ENCODE measurements at regions not wholly inside any gene's neighbourhood (a gene's known extent, or its start where the extent isn't known, plus 50 kb on each side); places are given as distances from the start of the nearest gene placed in this dataset.

DNA sequence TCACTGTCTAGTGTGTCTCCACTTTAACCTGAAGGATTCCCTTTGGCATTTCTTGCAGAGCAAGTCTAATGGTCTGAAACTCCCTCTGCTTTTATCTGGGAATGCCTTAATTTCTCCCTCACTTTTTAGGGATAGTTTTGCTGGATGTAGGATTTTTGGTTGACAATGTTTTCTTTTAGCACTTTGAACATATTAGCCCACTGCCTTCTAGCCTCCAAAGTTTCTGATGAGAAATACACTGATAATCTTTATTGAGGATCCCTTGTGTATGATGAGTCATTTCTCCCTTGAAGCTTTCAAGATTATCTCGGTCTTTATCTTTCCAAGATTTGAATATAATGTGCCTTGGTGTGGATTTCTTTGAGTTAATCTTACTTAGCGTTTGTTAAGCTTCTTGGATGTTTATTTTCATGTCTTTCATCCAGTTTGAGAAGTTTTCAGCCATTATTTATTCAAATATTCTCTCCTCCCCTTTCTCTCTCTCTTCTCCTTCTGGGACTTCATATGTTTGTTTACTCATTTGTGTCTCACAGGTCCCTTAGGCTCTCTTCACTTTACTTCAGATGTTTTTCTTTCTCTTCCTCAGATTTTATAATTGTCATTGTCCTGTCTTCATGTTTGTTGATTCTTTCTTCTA, 53.1 kb downstream of the STYXL2 start:
- H3K9me3 ChIP-seq (ENCODE audit: control insufficient read depth, insufficient read depth, low read length): no peaks in the 10 kb centered on the region
- H4K91ac ChIP-seq (ENCODE audit: insufficient read depth, low read depth, low read length): no peak overlapping the region
- no peak overlapping the region for H3K9ac ChIP-seq (ENCODE audit: low read depth, low read length)
- no peak overlapping the region for H2BK20ac ChIP-seq (ENCODE audit: low read depth, low read length)
- dilution Hi-C loops (cut with HindIII; ENCODE audit: low sequenced_read_pairs, unreplicated experiment): no loop called here
- BruUV-seq (replicated peaks): no TSS peak
- H3K23ac ChIP-seq (ENCODE audit: low read depth, low read length): no peak overlapping the region
- TF ChIP-seq, protein P1, sequence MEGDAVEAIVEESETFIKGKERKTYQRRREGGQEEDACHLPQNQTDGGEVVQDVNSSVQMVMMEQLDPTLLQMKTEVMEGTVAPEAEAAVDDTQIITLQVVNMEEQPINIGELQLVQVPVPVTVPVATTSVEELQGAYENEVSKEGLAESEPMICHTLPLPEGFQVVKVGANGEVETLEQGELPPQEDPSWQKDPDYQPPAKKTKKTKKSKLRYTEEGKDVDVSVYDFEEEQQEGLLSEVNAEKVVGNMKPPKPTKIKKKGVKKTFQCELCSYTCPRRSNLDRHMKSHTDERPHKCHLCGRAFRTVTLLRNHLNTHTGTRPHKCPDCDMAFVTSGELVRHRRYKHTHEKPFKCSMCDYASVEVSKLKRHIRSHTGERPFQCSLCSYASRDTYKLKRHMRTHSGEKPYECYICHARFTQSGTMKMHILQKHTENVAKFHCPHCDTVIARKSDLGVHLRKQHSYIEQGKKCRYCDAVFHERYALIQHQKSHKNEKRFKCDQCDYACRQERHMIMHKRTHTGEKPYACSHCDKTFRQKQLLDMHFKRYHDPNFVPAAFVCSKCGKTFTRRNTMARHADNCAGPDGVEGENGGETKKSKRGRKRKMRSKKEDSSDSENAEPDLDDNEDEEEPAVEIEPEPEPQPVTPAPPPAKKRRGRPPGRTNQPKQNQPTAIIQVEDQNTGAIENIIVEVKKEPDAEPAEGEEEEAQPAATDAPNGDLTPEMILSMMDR (conservative IDR thresholded peaks at IDR 0.05; ENCODE audit: low read depth, low read length): no peak
- TF ChIP-seq RFX5 (IDR thresholded peaks at IDR 0.05; ENCODE audit: low read depth, low read length) (no peak), MAFK (IDR thresholded peaks at IDR 0.05; ENCODE audit: low read depth, low read length) (no peak)
- TF ChIP-seq, protein P2, sequence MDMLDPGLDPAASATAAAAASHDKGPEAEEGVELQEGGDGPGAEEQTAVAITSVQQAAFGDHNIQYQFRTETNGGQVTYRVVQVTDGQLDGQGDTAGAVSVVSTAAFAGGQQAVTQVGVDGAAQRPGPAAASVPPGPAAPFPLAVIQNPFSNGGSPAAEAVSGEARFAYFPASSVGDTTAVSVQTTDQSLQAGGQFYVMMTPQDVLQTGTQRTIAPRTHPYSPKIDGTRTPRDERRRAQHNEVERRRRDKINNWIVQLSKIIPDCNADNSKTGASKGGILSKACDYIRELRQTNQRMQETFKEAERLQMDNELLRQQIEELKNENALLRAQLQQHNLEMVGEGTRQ (IDR thresholded peaks at IDR 0.05; ENCODE audit: low read depth, low read length): no peak
- in situ Hi-C loops (cut with MboI; ENCODE audit: low sequenced_read_pairs): no loop called here
- no peak overlapping the region for H2BK15ac ChIP-seq (ENCODE audit: low read depth, low read length)
- H3K56ac ChIP-seq (ENCODE audit: extremely low read depth, insufficient read depth, low read length): no peak overlapping the region
- H2AK9ac ChIP-seq (replicated peaks; ENCODE audit: low read depth, low read length, poor library complexity): no peak overlapping the region
- no peak overlapping the region for H3K14ac ChIP-seq (replicated peaks; ENCODE audit: low read depth, low read length)
- H3K4me3 ChIP-seq (ENCODE audit: insufficient read depth, low read depth, low read length): no peak overlapping the region
- ATAC-seq (ENCODE audit: low read depth): no peak
- H2BK5ac ChIP-seq (ENCODE audit: low read depth, low read length, poor library complexity, severe bottlenecking): no peak overlapping the region
- H3K27me3 ChIP-seq (ENCODE audit: control insufficient read depth, insufficient read depth, low read length): no peaks in the 10 kb centered on the region
- no peaks in the 10 kb centered on the region for H3K4me1 ChIP-seq (ENCODE audit: control insufficient read depth, insufficient read depth, low read length)
- H3K79me1 ChIP-seq (ENCODE audit: low read depth in 1 of 2, low read length in 2 of 2): no peaks in the 10 kb centered on the region
- intact Hi-C loops (cut with micrococcal nuclease): no loop called here
- no peaks in the 10 kb centered on the region for H4K20me1 ChIP-seq (ENCODE audit: insufficient read depth, low read length)
- H3K27ac ChIP-seq (ENCODE audit: insufficient read depth, low read length): no peak overlapping the region
- no peak overlapping the region for H4K8ac ChIP-seq (ENCODE audit: low read depth in 2 of 2, low read length in 2 of 2)
- ChIA-PET POLR2A (ENCODE audit: unreplicated experiment) (no interaction called here), CTCF (no interaction called here)
- no peaks in the 10 kb centered on the region for H3K36me3 ChIP-seq (ENCODE audit: control insufficient read depth, insufficient read depth, low read length)
- no peak overlapping the region for H2BK120ac ChIP-seq (ENCODE audit: low read depth, low read length)
- no peaks in the 10 kb centered on the region for H3K9me1 ChIP-seq (ENCODE audit: insufficient read depth, low read length)
- H3K4me2 ChIP-seq (ENCODE audit: low read depth, low read length): no peak overlapping the region
- no peak for DNase-seq
- no CpG with 5 or more reads among the region's 2 CpGs for WGBS, 2 experiments (ENCODE audit: extremely low coverage in 2 of 2, insufficient read length in 1 of 2)
- no peak overlapping the region for H3K4ac ChIP-seq (ENCODE audit: low read depth, low read length)
- H4K5ac ChIP-seq (ENCODE audit: low read depth, low read length): no peak overlapping the region
- no peak overlapping the region for H2AK5ac ChIP-seq (ENCODE audit: low read depth, low read length)
- H2AFZ ChIP-seq (replicated peaks; ENCODE audit: low read length, poor library complexity): no peak overlapping the region
- H3K18ac ChIP-seq (ENCODE audit: low read depth, low read length): no peak overlapping the region
